GM23248 (cell line): ENCODE measurements at regions not wholly inside any gene's neighbourhood (a gene's known extent, or its start where the extent isn't known, plus 50 kb on each side); places are given as distances from the start of the nearest gene placed in this dataset.
A peak's percentile ranks its signal among the peaks of the same experiment; 100 is the strongest.
"Not testable (repeated sequence)": the region's sequence is repeated elsewhere in the genome, so short reads cannot be mapped to it uniquely, and the experiment has no call there.

Source experiments
- DNase-seq: peaks from one replicate; pipeline ENCODE4 v3.0.0-alpha.2; 2015
- H2AFZ ChIP-seq: fragments of 200-600 bp; sonication (generic); 2 replicates; pipeline ENCODE4 v1.6.1; 2016; ENCODE audit warnings: antibody characterized with exemption
- H3F3A ChIP-seq: fragments of 200-600 bp; sonication (generic); 2 replicates; pipeline ENCODE4 v1.6.1; 2016; ENCODE audit warnings: mild to moderate bottlenecking, antibody characterized with exemption, mixed run types; ENCODE audit not compliant: insufficient read depth
- H3K27ac ChIP-seq: fragments of 200-600 bp; sonication (generic); 2 replicates; pipeline ENCODE4 v1.5.1; 2016; ENCODE audit warnings: mild to moderate bottlenecking
- H3K27me3 ChIP-seq: fragments of 200-600 bp; sonication (generic); replicated peaks from 2 replicates; pipeline ENCODE4 v1.6.1; 2016; ENCODE audit warnings: mild to moderate bottlenecking; ENCODE audit not compliant: insufficient read depth
- H3K36me3 ChIP-seq: fragments of 200-600 bp; sonication (generic); 2 replicates; pipeline ENCODE4 v1.6.1; 2016; ENCODE audit warnings: low read depth, mild to moderate bottlenecking
- H3K4me1 ChIP-seq: fragments of 200-600 bp; sonication (generic); 2 replicates; pipeline ENCODE4 v1.6.1; 2016; ENCODE audit warnings: mild to moderate bottlenecking; ENCODE audit not compliant: insufficient read depth
- H3K4me2 ChIP-seq: fragments of 200-600 bp; sonication (generic); one replicate; pipeline ENCODE4 v1.6.1; 2016; ENCODE audit warnings: mild to moderate bottlenecking; ENCODE audit not compliant: unreplicated experiment
- H3K4me3 ChIP-seq: fragments of 200-600 bp; sonication (generic); 2 replicates; pipeline ENCODE4 v1.5.1; 2016; ENCODE audit warnings: mild to moderate bottlenecking
- H3K79me2 ChIP-seq: fragments of 200-600 bp; sonication (generic); 2 replicates; pipeline ENCODE4 v1.6.1; 2016; ENCODE audit warnings: mild to moderate bottlenecking; ENCODE audit not compliant: insufficient read depth
- H3K9ac ChIP-seq: fragments of 200-600 bp; sonication (generic); 2 replicates; pipeline ENCODE4 v1.6.1; 2016; ENCODE audit warnings: mild to moderate bottlenecking
- H3K9me2 ChIP-seq: fragments of 200-600 bp; sonication (generic); 2 replicates; pipeline ENCODE4 v1.6.1; 2016; ENCODE audit warnings: mixed run types, mild to moderate bottlenecking, moderate library complexity; ENCODE audit not compliant: insufficient read depth
- H3K9me3 ChIP-seq: fragments of 200-600 bp; sonication (generic); one replicate; pipeline ENCODE4 v1.6.1; 2017; ENCODE audit warnings: low read depth
- H4K20me1 ChIP-seq: fragments of 200-600 bp; sonication (generic); 2 replicates; pipeline ENCODE4 v1.6.0; 2016; ENCODE audit not compliant: insufficient read depth
- EZH2 ChIP-seq: fragments of 200-600 bp; sonication (generic); IDR thresholded peaks from 2 replicates; pipeline ENCODE4 v1.6.1; 2018; ENCODE audit warnings: antibody characterized with exemption, mild to moderate bottlenecking; ENCODE audit not compliant: insufficient read depth, poor library complexity, severe bottlenecking
- EZH2phosphoT487 ChIP-seq: fragments of 200-600 bp; sonication (generic); IDR thresholded peaks from 2 replicates; pipeline ENCODE4 v1.6.1; 2018; ENCODE audit warnings: antibody characterized with exemption, moderate library complexity, mild to moderate bottlenecking, low read depth; ENCODE audit not compliant: insufficient read depth
- WGBS, 2 experiments: methylation state at CpG; one replicate each; pipeline ENCODE4 v1.1.6; 2015 to 2017; ENCODE audit warnings: low lambda C conversion rate in 2 of 2, low coverage in 1 of 2; ENCODE audit errors: missing lambda C conversion rate in 2 of 2; 5-methylcytosine and 5-hydroxymethylcytosine counted together
- in situ Hi-C: fragments of 300-500 bp; cut with MboI; formaldehyde crosslinking; loops from 2 replicates; pipeline ENCODE4 v1.15.0; 2020

- WGBS, 2 experiments, result 74 to 77% methylated on average over 6 of the region's 6 CpGs
- Histone ChIP-seq H3K9me3 (no peaks in the 10 kb centered on the region), H3K36me3 (no peaks in the 10 kb centered on the region), H3K27ac (no peak overlapping the region), H2AFZ (no peak overlapping the region), H3K9ac (no peak overlapping the region), H3K27me3 (no peaks in the 10 kb centered on the region), H3K4me3 (no peak overlapping the region), H3K4me1 (peaks cover 10% of the 10 kb centered on the region), H3K79me2 (no peaks in the 10 kb centered on the region), H3K9me2 (no peaks in the 10 kb centered on the region), H3F3A (peaks cover 10% of the 10 kb centered on the region; the same call in 1 of the 2 replicates), H3K4me2 (no peak overlapping the region), H4K20me1 (no peaks in the 10 kb centered on the region)
- TF ChIP-seq EZH2phosphoT487 (no peak), EZH2 (no peak)
- no peak for DNase-seq
- in situ Hi-C loops, result no loop called here
Measured at GRCh38 chr1:14347186-14347585, 251.3 kb upstream of the KAZN start.

DNA sequence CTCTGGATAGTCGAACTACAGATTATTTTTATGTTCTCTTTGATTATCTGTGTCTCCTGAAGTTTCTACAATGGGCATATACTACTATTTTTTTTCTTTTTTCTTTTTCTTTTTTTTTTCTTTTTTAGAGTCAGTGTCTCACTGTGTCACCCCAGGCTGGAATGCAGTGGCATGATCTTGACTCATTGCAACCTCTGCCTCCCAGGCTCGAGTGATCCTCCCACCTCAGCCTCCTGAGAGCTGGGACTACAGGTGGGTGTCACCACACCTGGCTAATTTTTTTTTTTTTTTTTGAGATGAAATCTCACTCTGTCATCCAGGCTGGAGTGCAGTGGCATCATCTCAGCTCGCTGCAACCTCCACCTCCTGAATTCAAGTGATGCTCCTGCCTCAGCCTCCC lies 250.7 kb upstream of the KAZN start:
- Histone ChIP-seq H3K27ac (no peak overlapping the region), H3K9me2 (no peaks in the 10 kb centered on the region), H3K36me3 (no peaks in the 10 kb centered on the region), H3K9ac (no peak overlapping the region), H4K20me1 (no peaks in the 10 kb centered on the region), H3K79me2 (no peaks in the 10 kb centered on the region), H3K27me3 (no peaks in the 10 kb centered on the region), H3F3A (peaks cover 10% of the 10 kb centered on the region; the same call in 1 of the 2 replicates), H3K4me2 (no peak overlapping the region), H3K4me1 (peaks cover 10% of the 10 kb centered on the region), H3K9me3 (no peaks in the 10 kb centered on the region), H2AFZ (no peak overlapping the region), H3K4me3 (no peak overlapping the region)
- in situ Hi-C loops, result no loop called here
- no peak for TF ChIP-seq EZH2
- TF ChIP-seq EZH2phosphoT487, result no peak
- 69 to 86% methylated on average over 3 of the region's 3 CpGs for WGBS, 2 experiments
- DNase-seq, result no peak

GRCh38 chr1:14350197-14350596 lies 248.3 kb upstream of the KAZN start:
- Histone ChIP-seq H3K79me2 (no peaks in the 10 kb centered on the region), H3K9ac (no peak overlapping the region), H3K4me3 (no peak overlapping the region), H2AFZ (no peak overlapping the region), H3K36me3 (no peaks in the 10 kb centered on the region), H3K9me2 (no peaks in the 10 kb centered on the region), H4K20me1 (no peaks in the 10 kb centered on the region), H3K4me1 (peaks cover 10% of the 10 kb centered on the region), H3K27me3 (no peaks in the 10 kb centered on the region), H3K4me2 (no peak overlapping the region), H3K27ac (no peak overlapping the region), H3F3A (peaks cover 10% of the 10 kb centered on the region; the same call in 1 of the 2 replicates), H3K9me3 (no peaks in the 10 kb centered on the region)
- 44 to 51% methylated on average over 2 of the region's 2 CpGs for WGBS, 2 experiments
- TF ChIP-seq EZH2 (no peak), EZH2phosphoT487 (no peak)
- no peak for DNase-seq
- in situ Hi-C loops, result no loop called here

GRCh38 chr1:14352897-14353296 lies 245.6 kb upstream of the KAZN start:
- H3K9me3 ChIP-seq, result no peaks in the 10 kb centered on the region
- H3K9me2 ChIP-seq, result no peaks in the 10 kb centered on the region
- in situ Hi-C loops, result no loop called here
- H3K4me2 ChIP-seq, result no peak overlapping the region
- H2AFZ ChIP-seq, result no peak overlapping the region
- H3K4me1 ChIP-seq, result no peaks in the 10 kb centered on the region
- WGBS, 2 experiments, result 56 to 61% methylated on average over 6 of the region's 6 CpGs
- no peak overlapping the region for H3K4me3 ChIP-seq
- H3K27ac ChIP-seq, result no peak overlapping the region
- H3K79me2 ChIP-seq, result no peaks in the 10 kb centered on the region
- peak; percentile 36 for DNase-seq
- H3K9ac ChIP-seq, result no peak overlapping the region
- H4K20me1 ChIP-seq, result no peaks in the 10 kb centered on the region
- no peaks in the 10 kb centered on the region for H3F3A ChIP-seq
- no peaks in the 10 kb centered on the region for H3K36me3 ChIP-seq
- TF ChIP-seq EZH2 (no peak), EZH2phosphoT487 (no peak)
- no peaks in the 10 kb centered on the region for H3K27me3 ChIP-seq

DNA sequence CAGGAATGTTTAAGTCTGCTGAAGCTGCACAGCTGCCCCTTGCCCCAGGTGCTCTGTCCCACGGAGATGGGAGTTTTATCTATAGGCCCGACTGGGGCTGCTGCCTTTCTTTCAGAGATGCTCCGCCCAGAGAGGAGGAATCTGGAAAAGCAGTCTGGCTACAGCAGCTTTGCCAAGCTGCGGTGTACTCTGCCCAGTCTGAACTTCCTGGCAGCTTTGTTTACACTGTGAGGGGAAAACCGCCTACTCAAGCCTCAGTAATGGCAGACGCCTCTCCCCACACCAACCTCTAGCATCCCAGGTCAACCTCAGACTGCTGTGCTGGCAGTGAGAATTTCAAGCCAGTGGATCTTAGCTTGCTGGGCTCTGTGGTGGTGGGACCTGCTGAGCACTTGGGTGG lies 237.5 kb upstream of the KAZN start:
- H3K36me3 ChIP-seq, H3K9me3 ChIP-seq, in situ Hi-C loops, H3K79me2 ChIP-seq, H3K27me3 ChIP-seq, H3K4me2 ChIP-seq, H3K9me2 ChIP-seq, H3K27ac ChIP-seq, H3K9ac ChIP-seq, H4K20me1 ChIP-seq, H3K4me3 ChIP-seq: not testable (repeated sequence)
- H2AFZ ChIP-seq, result 0 out of 2 replicates have a peak overlapping the region, but pooled peaks have one; percentile 28
- WGBS, 2 experiments, result 15 to 18% methylated on average over 6 of the region's 6 CpGs
- peaks cover 13% of the 10 kb centered on the region; the same call in 1 of the 2 replicates for H3K4me1 ChIP-seq
- H3F3A ChIP-seq, result peaks cover 24% of the 10 kb centered on the region; the same call in 1 of the 2 replicates
- peak; percentile 51 for DNase-seq
